EH (cell line): ENCODE measurements at regions not wholly inside any gene's neighbourhood (a gene's known extent, or its start where the extent isn't known, plus 50 kb on each side); places are given as distances from the start of the nearest gene placed in this dataset.
"Not testable (repeated sequence)": the region's sequence is repeated elsewhere in the genome, so short reads cannot be mapped to it uniquely, and the experiment has no call there.

ENCODE experiments used
- DNase-seq: peaks from one replicate; pipeline ENCODE4 v3.0.0-alpha.2; 2015; ENCODE audit warnings: low read depth

DNA sequence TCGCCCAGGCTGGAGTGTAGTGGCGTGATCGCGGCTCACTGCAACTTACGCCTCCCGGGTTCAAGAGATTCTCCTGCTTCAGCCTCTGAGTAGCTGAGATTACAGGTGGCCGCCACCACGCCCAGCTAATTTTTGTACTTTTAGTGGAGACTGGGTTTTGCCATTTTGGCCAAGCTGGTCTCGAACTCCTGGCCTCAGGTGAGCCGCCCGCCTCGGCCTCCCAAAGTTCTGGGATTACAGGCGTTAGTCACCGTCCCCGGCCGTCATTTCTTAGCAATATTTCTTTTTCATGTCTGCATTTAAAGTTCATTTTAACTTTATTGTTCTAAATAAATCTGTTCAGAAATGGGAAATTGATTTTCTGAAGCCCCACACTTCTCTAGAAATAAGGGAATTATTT is 597.3 kb upstream of the DDX18 start:
- DNase-seq: no peak

DNA sequence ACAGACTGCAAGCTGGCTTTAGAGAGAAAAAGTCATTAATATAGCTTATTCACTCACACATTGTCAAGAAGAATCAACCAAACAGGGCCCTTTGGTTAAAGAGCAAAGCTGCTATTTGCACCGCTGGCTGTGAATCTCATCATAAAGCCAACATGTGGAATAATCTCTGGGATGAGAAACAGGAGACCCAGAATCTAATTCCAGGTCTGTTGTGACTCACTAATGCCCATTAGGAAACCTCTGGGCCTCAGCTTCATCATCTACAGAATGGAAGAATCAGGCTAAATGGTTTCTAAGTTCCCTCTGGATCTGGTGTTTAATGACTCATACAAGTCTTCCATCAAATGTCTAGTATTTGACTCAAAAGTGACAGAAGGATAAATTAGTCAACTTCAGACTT is 591.7 kb upstream of the DDX18 start:
- DNase-seq: no peak

DNA sequence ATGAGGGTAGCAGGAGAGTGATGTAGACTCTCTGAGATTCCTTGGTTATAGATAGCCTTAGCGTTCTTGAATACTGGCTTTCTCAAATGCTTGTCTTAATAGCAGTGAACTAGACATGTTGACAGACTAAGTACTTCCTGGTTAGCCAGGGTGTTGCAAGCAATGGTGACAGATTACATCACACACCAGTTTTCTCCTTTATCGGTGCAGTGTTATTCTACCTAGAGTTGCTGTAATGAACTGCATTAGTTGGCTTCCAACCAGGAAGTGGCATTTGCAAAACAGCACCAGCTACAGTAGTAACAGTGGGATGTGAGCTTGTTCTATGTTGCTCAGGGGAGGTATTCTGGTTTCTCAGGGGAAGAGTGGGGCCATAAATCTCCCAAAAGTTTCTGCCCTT is 582.2 kb upstream of the DDX18 start:
- DNase-seq: no peak

DNA sequence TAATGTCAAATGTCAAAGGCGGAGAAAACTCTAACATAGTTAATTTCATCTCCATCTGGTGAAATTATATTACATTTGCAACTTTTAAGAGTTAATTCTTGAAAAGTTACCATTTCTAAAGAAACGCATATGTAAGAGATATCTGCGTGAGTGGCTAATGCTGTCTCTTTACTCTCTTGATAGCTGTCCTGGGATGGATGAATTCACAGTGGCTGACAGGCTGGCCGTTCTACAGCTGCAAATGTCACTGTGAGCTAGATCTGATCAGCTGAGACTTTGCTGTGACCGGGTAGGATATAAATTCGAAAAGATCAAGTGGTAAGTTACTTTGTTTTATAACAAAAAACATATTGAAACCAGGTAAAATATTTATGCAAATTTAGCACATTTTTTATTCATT is 557.1 kb upstream of the DDX18 start:
- DNase-seq: no peak

DNA sequence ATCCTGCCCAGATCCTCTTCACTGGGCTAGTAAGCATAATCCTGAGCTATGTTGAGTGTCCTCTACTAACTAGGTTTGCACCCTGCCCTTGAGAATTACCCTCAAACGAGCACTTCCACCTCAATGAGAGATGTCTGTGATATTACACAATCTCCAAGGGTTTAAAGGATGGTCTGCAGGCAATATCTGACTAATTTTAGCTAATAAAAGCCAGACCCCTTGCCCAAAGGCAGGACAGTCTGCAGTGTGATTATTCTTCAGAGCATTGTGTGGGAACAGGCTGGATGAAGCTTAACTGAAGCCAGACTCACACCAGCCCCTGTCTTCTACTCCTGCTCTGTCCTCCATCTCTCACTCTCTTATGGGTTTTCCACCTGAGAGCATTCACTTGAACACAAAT is 544.9 kb upstream of the DDX18 start:
- DNase-seq: no peak

DNA sequence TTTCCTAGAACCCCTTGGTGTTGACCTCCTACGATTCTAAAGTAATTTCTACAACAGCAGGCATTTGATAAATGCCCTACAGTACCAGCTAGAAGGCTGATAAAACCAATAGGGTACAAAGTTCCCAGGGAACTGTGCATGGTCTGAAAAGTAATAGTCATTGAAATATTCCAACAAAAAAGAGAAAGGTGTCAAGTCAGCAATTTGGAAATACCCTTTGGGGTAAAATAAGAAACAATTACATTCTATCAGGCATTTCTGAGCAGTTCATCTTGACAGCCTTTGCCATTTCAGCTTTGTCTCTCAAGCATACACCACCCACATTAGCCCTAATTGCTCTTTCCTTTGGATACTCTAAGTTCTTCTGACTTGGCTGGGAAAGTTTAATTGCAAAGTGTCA is 542.9 kb upstream of the DDX18 start:
- no peak for DNase-seq

DNA sequence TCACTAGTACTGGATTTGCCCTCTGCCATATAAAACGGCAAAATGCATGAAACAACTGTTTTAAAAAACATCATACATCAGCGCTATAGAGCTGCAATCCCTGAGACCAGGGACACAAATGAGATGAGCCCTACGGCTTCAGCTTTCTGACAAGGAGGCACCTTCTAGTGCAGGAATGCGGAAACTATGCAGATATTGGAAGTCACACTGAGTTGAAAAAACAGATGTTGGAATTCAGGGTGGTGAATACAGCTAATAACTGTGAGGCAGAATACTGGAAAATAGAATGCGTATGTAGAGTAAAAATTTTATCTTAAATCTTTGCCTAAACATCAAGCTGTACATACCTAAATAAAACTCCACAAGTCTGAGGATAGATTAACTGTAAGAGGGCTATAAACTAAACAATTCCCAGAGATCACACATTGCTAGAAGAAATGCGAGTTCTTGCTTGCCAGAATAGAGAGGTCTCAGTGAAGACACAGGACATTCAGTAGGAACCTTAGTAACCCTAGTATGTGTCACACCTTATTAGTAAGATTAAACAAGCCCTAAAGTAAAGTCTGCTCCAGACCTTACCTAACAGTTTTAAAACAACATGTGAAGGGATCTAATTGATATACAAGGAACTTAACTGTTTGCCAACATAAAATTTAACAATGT is 541.4 kb upstream of the DDX18 start:
- DNase-seq: no peak

DNA sequence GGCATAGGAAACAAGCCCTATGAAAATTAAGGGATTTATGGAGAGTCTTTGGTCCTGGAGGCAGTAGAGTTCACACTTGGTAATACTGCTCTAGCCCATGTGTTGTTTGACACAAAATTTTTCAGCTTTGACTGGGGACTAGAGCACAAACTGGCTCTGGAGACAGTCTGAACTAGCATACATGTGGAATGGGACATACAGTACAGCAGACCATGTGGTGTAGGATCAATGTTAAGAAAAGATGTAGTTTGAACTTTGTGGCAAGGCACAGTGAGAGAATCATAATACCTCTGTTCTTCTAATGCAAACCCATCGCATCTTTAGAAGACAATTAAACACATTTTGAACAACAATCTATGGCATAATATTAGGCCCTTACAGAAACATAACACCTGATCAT is 521.5 kb upstream of the DDX18 start:
- no peak for DNase-seq

DNA sequence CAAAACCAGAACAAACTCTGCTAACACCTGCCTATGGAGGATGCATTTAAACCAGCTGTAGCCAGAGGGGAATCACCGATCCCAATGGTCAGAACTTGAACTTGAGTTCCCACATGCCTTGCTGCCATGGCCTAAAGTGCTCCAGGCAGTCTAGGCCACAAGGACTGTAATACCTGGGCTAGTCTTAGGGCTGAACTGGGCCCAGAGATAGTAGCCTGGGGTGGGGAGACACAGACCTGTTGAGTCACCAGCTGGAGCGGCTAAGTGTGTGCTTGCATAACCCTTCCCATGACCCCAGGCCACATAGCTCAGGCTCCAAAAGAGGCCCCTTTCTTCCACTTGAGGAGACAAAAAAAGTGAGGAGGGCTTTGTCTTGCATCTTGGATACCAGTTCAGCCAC is 515.0 kb upstream of the DDX18 start:
- no peak for DNase-seq

DNA sequence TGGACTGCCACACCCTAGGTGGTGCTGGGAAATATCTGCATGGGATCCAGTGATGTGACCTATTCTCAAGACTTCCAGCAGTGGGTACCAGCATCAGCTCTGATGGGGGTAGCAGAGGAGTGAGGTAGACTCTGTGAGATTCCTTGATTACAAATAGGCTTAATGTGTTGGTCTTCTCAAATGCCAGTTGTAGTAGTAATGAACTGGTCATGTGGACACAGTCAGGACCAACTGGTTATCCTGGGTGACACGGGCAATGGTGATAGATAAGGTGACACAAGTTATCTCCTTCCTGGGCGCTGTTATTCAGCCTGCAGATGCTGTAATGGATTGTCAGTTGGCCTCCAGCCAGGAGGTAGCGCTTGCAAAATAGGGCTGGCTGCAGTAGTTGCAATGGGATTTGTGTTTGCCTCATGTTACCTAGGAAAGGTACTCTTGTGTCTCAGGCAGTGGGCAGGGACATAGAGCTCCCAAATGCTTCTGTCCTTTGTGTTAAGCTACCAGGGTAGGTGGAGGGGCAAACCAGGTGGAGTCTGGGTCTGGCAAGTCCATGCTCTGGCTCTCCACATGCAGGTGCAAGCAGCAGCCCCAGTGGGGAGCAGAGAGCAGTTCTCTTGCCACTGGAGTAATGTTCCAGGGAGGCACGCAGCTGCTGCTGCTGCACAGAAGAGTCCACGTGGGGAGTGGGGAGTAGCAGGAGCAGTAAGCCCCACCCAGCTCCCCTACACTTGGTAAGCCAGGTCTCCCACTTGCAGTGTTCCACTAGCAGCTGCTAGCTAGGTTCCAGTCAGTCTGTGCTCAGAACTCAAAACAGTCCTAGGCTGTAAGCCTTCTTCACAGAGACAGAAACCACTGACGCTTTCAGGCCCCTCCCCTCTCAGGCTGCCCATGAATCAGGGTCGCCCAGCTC is 505.4 kb upstream of the DDX18 start:
- DNase-seq: no peak

DNA sequence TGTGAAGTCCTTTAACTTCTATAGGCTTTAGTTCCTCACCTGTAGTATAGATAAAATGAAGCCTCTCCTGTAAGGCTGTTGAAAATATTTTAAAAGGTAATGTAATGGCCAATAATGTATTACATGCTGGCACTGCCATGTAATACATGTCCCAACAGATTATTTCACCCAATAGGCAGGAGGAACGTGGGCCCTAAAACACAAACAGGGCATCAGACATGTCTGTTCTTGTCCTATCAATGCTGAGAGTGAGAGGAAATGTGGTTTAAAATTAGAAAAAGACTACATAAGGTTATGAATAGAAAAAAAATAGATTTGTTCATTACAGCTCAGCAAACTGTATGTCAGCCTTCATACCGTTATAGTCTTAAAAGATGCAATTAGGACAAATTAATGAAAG is 492.7 kb upstream of the DDX18 start:
- no peak for DNase-seq

DNA sequence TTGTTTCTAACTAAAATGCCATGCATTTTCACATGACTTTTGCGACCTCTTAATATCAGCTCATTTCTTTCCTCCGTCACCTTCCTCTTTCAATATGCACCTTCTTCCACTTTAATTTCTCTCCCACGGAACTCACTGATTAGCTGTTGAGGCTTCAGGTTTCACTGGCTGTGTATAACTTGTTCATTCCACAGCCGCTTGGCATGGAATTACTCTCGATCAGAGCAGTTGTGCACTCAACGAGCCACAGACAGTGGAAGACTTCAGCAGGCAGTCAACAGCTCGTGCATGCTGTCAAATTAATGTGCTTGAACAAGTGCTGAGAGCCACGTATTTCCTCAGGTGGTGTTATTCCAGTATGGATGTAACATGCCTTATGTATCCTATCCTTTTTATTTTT is 491.2 kb upstream of the DDX18 start:
- DNase-seq: no peak

DNA sequence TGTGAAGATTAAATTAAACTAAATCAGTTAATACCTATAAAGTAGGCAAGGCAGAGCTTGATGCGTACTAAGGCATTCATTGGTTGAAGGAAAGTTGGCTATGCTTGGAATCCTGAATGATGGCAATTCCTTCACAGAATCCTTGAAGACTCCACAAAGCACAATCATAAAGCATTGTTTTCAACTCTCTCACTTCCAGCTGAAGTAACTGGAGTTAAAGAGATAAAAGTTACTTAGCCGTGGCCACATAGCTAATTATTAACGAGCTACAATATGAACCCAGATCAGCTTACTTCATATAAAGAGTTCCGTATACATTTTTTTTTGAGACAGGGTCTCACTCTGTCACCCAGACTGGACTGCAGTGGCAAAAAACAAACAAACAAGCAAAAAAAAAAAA is 483.9 kb upstream of the DDX18 start:
- DNase-seq: no peak

DNA sequence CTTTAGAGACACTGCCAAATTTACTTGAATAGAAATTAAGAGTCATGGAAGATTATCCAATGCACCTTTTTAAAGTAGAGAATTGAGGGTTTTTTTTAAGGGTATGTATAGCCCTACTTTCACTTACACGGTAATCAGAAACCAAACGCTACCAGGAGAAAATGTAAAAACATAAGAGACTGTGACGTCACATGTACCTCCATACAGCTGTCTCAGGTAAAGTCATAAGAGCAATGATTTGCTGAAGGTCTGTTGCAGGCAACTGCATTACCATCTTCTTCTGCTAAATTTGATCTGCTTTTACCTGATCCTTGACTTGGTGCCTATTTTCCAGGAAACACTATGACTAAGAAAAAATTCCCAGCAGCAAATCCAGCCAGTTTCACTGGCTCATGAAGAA is 478.5 kb upstream of the DDX18 start:
- no peak for DNase-seq

DNA sequence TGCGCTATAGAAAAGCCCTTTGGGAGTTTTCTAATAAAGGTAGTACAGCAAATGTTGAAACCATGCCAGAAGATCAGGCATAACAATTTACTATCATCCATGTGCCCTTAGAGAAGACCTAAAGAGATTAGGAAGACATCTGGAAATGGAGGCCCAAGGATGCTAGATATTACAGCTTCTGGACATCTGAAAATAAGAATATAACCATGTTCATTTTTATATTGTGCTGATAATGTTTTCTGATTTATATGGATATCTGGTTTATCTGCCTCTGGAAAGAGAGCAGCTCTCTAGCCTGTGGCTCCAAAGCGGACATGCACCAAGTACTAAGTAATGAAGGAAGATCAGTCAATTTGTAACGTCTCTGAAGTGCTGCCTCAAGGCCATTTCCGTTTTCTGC is 478.0 kb upstream of the DDX18 start:
- no peak for DNase-seq

DNA sequence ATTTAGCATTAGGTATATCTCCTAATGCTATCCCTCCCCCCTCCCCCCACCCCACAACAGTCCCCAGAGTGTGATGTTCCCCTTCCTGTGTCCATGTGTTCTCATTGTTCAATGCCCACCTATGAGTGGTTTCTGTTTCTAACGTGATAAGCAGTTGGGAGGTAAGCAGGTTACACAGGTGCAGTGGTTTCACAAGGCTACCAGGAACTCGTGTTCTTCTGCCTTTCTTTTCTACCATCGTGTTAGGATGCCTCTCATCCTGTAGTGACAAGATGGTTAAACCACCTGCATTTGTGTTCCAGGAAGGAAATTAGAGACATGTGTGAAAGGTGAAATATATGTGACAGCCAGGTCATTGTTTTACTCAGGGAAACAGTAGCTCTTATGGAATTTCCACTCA is 476.5 kb upstream of the DDX18 start:
- DNase-seq: not testable (repeated sequence)

DNA sequence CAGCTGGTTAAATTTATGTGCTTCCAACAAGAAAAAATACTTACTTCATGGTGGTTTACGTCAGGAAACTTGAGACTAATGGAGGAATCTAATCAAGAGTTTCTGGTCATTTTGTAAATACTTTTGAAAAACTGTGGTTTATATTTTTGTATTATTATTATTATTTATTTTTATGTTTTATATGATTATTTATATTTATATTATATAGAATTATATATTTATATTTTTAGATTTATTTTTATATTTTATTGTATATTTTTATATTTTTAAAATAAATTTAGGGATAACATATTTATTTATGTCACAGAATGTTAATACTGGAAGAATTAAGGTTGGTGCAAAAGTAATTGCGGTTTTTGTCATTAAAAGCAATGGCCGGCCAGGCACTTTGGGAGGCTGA is 474.5 kb upstream of the DDX18 start:
- no peak for DNase-seq

DNA sequence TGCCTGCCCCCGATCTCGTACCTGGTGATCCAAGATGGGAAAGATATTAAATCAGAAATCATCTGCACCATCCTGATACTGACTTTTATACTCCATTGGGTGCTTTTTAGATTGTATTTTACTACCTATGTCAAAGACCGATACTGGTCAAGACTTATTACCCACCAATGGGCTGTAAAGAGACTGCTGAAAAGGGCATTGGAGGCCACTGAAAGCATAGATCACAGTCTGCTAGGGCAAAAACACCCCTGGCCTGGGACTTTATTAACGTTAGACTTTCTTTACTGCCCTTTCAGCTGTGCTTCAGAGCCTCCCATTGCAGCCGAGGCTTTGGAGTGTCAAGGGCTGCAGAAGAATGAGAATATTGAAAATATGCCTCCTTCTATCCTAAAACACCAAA is 472.8 kb upstream of the DDX18 start:
- DNase-seq: no peak

DNA sequence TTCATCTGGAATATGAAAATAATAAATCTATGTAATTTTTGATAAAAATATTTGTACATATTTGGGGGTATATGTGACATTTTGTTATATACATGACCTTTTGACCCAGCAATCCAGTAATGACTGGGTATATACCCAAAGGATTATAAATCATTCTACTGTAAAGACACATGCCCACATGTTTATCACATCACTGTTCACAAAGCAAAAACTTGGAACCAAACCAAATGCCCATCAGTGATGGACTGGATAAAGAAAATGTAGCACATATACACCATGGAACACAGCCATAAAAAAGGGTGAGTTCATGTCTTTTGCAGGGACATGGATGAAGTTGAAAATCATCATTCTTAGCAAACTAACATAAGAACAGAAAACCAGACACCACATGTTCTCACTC is 472.1 kb upstream of the DDX18 start:
- DNase-seq: no peak

DNA sequence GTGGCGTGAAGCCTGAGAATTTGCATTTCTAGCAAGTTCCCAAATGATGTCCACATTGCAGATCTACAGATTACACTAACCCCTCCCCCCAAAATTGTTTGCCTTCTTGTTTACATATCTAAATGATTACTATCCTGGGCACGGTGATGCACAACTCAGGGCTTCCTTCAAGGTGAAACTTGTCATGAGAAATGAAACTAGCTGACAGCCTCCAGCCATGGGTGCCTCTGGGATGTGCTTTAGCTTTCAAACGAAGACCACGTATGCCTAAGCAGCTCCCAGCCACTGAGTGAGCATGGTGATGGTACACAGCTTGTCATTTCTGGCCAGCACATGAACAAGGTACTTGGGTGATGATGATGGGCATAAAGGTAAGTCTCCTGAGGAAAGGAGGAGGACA is 464.8 kb upstream of the DDX18 start:
- no peak for DNase-seq

DNA sequence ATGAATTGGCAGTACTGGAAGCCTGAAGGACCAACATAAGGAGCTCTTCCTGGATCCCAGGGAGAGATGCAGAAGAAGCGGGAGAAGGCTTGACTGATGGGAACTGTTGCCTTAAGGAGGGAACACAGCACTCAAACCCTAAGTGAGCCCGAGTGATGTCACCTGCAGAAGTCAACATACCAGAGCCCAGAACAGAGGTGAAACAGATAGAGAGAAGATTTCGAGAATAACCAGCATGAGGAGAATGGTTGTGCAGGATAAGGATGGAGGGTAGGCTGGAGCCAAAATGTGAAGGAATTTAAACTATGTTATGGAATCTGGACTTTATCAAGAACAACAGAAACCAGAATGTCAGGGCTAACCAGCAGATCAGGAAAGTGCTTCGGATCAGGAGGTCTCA is 463.1 kb upstream of the DDX18 start:
- no peak for DNase-seq

DNA sequence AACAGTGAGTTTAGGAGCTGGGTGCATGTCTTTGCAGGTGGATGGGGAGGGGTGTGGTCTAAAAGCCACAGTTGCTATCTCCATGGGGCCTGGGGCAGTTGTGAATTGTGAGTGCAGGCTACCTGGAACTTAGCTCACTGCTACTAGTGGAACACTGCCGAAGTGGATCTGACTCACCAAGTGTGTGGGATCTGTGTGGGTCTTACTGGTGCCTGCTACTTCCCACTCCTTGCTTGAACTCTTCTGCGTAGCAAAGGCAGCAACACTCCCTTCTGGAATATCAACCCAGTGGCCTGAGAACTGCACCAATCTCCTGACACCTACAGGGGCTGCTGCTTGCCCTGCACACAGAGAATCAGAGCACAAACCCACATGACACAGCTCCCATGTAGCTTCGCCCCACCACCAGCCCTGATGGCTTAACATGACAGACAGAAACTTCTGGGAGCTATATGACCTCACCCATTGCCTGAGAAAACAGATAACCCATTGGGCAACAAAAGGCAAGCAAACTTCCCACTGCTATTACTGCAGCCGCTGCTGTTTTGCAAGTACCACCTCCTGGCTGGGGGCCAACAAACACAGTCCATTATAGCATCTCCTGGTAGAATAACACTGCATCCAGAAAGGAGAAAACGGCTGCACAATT is 455.1 kb upstream of the DDX18 start:
- DNase-seq: no peak

DNA sequence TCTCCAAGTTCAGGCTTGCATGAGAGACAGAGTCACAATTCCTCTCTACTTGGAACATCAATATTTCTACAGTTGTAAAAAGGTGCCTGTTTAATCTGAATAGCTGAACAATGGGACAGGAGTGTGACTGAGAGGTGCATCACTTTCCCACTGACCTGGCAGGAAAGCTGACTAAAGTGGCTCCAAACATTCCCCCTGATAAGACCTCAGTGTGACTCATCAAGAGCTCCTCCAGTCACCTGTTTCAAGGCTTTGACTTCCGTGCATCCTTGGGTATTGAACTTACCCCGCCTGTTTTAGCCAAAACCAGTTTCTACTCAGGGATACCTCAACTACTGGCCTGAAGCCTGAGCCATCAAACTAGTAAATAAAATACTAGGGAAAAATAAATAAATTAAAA is 453.9 kb upstream of the DDX18 start:
- DNase-seq: no peak
